GM12865 (cell line): ENCODE measurements at regions not wholly inside any gene's neighbourhood (a gene's known extent, or its start where the extent isn't known, plus 50 kb on each side); places are given as distances from the start of the nearest gene placed in this dataset.

Experiments
- DNase-seq: peaks from one replicate; pipeline ENCODE4 v3.0.0; 2010; ENCODE audit warnings: low read depth
- H3K4me3 ChIP-seq: 2 replicates; pipeline ENCODE4 v1.5.1; 2011; ENCODE audit warnings: mild to moderate bottlenecking, low read depth, low read length, control low read depth
- CTCF ChIP-seq: IDR thresholded peaks from 2 replicates; pipeline ENCODE4 v1.5.1; 2011; ENCODE audit warnings: low read length, control low read depth, low read depth, inconsistent platforms; ENCODE audit not compliant: insufficient read depth; ENCODE audit errors: missing control alignments

DNA sequence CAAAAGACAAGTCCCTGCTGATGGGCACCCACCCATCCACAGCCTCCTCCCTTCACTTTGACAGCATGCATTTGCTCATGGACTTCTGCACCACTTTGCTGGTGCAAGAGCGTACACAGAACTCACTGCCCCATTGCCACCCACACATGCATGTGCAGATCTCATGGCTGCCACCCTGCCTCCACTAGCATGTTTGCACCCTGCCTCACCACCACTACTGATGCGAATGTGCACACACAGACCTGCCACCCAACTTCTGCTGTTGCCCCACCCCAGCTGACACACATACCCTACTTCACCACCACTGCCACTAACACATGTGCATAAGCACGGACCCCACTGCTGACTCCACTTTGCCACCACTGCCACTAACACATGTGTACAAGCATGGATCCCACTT lies 64.9 kb upstream of the EYS start:
- no peak for DNase-seq
- no peak for TF ChIP-seq CTCF
- H3K4me3 ChIP-seq: no peak overlapping the region

- DNase-seq: no peak
- no peak for TF ChIP-seq CTCF
These were observed 54.9 kb upstream of the EYS start for GRCh38 chr6:65761890-65762289.

DNA sequence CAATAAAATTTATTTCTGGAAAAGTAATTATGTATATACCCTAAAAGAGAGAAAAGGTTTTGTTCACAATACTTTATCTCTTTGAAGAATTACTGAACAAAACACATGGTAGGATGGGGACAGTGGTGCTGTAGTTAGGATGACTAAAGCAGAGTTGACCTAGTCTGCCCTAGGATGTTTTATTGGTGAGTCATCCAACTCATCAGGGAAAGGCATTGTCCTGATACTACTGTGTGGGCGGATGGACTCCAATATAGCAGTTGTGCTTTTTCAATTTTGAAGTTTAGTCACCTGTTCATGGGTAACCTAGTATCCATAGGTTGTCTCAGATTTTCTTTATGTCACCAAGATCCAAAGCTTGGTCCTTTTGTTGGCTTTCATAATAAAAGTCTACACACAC lies 53.3 kb upstream of the EYS start:
- H3K4me3 ChIP-seq: no peak overlapping the region
- DNase-seq: no peak
- TF ChIP-seq CTCF: no peak

More at GRCh38 chr6:65761890-65762289, 54.9 kb upstream of the EYS start:
- H3K4me3 ChIP-seq: no peak overlapping the region
